ENCODE measurements at regions not wholly inside any gene's neighbourhood (a gene's known extent, or its start where the extent isn't known, plus 50 kb on each side); places are given as distances from the start of the nearest gene placed in this dataset.
A peak's percentile ranks its signal among the peaks of the same experiment; 100 is the strongest.

DNA sequence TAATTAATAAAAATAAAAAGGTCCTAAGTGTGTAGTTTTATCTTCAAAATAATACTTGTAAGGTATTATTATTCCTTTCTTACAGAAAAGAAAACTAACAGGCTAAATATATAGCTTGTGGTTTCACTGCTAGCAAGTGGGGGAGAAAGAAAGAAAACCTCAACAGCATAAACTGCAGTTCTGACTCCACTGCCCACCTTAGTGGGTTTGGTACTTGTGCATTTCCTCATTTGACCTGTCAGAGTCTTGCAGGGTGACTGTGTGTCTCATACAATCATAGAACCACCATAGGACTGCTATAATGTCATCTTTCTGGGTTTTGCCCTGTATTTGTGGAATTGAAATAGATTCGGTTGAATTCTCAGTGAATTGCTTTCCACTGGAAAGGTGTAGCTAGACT, 94.7 kb upstream of the PUDP start:
- H3K27ac Mint-ChIP-seq: no peak overlapping the region
- peaks cover 3% of the 10 kb centered on the region for H3K4me1 Mint-ChIP-seq
- peaks cover 4% of the 10 kb centered on the region for H3K9me3 Mint-ChIP-seq
- peaks cover 13% of the 10 kb centered on the region for H3K27me3 Mint-ChIP-seq (ENCODE audit: low read depth, poor library complexity)
- no peak for TF ChIP-seq CTCF (IDR thresholded peaks at IDR 0.05)
- no peak overlapping the region for H3K4me3 Mint-ChIP-seq
- H3K36me3 Mint-ChIP-seq (ENCODE audit: low read depth): peaks cover 4% of the 10 kb centered on the region
- no peak for DNase-seq

DNA sequence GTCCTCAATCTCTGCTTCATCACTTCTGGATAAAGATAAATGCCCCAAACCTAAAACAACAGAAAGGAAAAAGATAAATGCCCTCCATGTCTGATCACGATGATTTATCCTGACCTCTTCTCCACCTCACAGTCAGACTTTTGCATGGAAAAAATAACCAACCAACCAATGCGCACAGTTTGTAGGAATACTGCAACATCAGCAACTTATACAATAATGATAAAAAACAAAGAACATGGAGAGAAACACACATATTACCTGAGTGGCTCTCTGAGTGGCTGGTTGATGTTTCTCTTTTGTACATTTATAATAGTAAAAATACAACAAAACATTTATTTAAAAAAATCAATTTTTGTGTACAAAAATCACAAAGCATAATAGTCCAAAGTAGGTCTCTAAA, 93.0 kb upstream of the PUDP start:
- Mint-ChIP-seq H3K27me3 (ENCODE audit: low read depth, poor library complexity) (peaks cover 13% of the 10 kb centered on the region), H3K9me3 (peaks cover 2% of the 10 kb centered on the region), H3K27ac (no peak overlapping the region), H3K4me3 (no peak overlapping the region), H3K4me1 (peaks cover 2% of the 10 kb centered on the region), H3K36me3 (ENCODE audit: low read depth) (peaks cover 2% of the 10 kb centered on the region)
- TF ChIP-seq CTCF (IDR thresholded peaks at IDR 0.05): no peak
- DNase-seq: no peak

DNA sequence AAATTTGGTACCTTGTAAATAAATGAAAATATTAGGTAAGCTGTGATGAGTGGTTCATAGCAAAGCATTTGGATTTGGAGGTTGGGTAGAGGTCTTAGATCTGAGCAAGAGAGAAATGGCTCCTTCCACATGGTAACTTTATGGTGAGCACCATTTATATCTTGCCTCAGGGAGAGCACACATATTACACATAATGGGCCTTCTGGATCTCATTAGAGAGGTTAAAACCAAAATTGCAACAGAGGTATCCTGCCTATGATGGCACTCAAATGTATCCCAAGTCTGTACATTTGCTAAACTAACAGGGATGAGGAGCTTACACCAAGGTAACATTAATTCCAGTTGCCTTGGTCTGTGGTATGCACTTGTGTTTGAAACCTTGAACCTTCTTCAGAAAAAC, 87.1 kb upstream of the PUDP start:
- TF ChIP-seq CTCF (IDR thresholded peaks at IDR 0.05): no peak
- peaks cover 22% of the 10 kb centered on the region for H3K4me1 Mint-ChIP-seq
- no peak overlapping the region for H3K27ac Mint-ChIP-seq
- H3K9me3 Mint-ChIP-seq: no peaks in the 10 kb centered on the region
- no peak overlapping the region for H3K4me3 Mint-ChIP-seq
- H3K27me3 Mint-ChIP-seq (ENCODE audit: low read depth, poor library complexity): peaks cover 7% of the 10 kb centered on the region
- no peak for DNase-seq
- H3K36me3 Mint-ChIP-seq (ENCODE audit: low read depth): no peaks in the 10 kb centered on the region

DNA sequence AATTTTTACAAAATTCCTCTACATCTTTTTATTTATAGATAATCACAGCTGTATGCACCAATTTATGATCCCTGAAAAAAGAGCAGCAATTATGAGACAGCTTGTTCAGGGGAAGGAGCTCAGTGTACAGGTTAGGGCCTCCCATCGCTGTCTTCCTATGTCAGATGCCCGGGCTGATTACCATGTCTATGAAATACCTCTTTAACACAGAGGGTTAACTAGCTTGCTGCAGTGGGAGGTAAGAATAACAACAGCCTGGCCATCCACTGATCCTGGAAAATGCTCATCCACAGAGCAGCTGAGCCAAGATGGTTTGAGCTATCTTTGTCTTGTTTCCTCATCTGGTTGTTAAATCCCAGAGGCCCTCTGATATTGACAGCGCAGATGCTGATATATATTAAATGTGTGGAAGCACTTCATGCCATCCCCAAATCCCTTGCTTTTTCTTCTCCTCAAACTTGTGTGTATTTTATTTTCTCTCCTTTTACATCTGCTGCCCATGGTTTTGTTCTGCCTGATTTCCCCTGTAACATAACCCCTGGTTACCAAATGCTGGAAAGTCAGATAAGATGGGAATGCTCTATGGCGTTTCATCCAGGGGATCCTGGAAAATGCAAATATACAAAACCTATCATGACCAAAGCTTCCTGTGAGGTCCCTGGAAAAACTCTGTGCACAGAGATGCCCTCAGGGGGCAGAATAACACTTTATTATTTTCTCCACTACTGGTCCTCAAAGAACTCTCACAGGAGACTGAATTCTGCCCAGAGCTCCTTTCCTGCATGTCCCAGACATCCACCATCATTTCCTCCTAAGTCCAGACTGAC, 85.8 kb upstream of the PUDP start:
- Mint-ChIP-seq H3K4me1 (peaks cover 22% of the 10 kb centered on the region), H3K27ac (no peak overlapping the region), H3K4me3 (peak overlapping the region; percentile 8), H3K27me3 (ENCODE audit: low read depth, poor library complexity) (peaks cover 7% of the 10 kb centered on the region), H3K36me3 (ENCODE audit: low read depth) (no peaks in the 10 kb centered on the region), H3K9me3 (no peaks in the 10 kb centered on the region)
- no peak for DNase-seq
- no peak for TF ChIP-seq CTCF (IDR thresholded peaks at IDR 0.05)

DNA sequence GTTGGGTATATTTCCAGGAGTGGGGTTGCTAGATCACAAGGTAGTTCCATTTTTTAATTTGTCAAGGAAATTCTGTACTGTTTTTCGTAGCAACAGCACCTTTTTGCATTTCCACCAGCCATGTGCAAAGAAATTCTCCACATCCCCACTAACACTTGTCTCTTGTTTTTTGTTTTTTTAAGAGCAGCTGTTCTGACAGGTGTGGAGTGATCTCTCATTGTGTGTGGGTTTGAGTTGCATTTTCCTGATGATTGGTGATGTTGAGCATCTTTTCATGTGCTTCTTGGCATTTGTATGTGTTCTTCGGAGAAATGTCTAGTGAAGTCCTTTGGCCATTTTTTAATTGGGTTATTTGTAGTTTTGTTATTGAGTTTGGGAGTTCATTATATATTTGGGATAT, 80.3 kb upstream of the PUDP start:
- Mint-ChIP-seq H3K36me3 (ENCODE audit: low read depth) (no peaks in the 10 kb centered on the region), H3K4me3 (no peak overlapping the region), H3K27ac (no peak overlapping the region), H3K4me1 (peaks cover 7% of the 10 kb centered on the region), H3K27me3 (ENCODE audit: low read depth, poor library complexity) (no peaks in the 10 kb centered on the region), H3K9me3 (no peaks in the 10 kb centered on the region)
- no peak for TF ChIP-seq CTCF (IDR thresholded peaks at IDR 0.05)
- DNase-seq: no peak

GRCh38 chrX:7225338-7225737, 77.4 kb upstream of the PUDP start:
- Mint-ChIP-seq H3K27ac (no peak overlapping the region), H3K4me3 (no peak overlapping the region), H3K27me3 (ENCODE audit: low read depth, poor library complexity) (no peaks in the 10 kb centered on the region), H3K36me3 (ENCODE audit: low read depth) (no peaks in the 10 kb centered on the region), H3K4me1 (no peaks in the 10 kb centered on the region), H3K9me3 (no peaks in the 10 kb centered on the region)
- no peak for TF ChIP-seq CTCF (IDR thresholded peaks at IDR 0.05)
- DNase-seq: no peak

All from nephron progenitor cell (in vitro differentiated cells).